ENCODE measurements at regions not wholly inside any gene's neighbourhood (a gene's known extent, or its start where the extent isn't known, plus 50 kb on each side); places are given as distances from the start of the nearest gene placed in this dataset.

- TF ChIP-seq, protein P1, sequence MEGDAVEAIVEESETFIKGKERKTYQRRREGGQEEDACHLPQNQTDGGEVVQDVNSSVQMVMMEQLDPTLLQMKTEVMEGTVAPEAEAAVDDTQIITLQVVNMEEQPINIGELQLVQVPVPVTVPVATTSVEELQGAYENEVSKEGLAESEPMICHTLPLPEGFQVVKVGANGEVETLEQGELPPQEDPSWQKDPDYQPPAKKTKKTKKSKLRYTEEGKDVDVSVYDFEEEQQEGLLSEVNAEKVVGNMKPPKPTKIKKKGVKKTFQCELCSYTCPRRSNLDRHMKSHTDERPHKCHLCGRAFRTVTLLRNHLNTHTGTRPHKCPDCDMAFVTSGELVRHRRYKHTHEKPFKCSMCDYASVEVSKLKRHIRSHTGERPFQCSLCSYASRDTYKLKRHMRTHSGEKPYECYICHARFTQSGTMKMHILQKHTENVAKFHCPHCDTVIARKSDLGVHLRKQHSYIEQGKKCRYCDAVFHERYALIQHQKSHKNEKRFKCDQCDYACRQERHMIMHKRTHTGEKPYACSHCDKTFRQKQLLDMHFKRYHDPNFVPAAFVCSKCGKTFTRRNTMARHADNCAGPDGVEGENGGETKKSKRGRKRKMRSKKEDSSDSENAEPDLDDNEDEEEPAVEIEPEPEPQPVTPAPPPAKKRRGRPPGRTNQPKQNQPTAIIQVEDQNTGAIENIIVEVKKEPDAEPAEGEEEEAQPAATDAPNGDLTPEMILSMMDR (IDR thresholded peaks at IDR 0.05), result no peak
- TF ChIP-seq POLR2A (IDR thresholded peaks at IDR 0.05), result no peak
These were observed 167.7 kb downstream of the SIM1 start for GRCh38 chr6:100296810-100297544.

Data from tibial nerve (tissue), 3 donors.